ENCODE measurements at regions not wholly inside any gene's neighbourhood (a gene's known extent, or its start where the extent isn't known, plus 50 kb on each side); places are given as distances from the start of the nearest gene placed in this dataset.

GRCh38 chr11:23974051-23974450 is 522.8 kb upstream of the LUZP2 start:
- DNase-seq = no peak

DNA sequence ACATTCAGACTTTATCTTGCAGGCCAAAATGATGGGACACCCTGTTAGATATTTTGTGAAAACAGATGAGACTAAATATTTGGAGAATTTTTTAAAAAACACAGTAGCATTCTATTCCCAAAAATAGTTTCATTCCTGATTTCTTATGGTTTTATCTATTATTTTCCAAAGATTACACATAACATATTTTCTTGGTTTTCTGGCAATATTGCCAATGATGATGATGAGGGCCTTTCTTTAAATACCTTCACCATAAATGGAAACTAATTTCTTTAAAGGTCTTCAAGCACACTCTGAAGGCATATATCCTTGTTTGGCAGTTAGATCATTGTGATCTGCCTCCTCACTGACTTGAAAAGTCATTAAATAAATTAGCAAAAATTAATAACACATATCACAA is 522.3 kb upstream of the LUZP2 start:
- no peak for DNase-seq

DNA sequence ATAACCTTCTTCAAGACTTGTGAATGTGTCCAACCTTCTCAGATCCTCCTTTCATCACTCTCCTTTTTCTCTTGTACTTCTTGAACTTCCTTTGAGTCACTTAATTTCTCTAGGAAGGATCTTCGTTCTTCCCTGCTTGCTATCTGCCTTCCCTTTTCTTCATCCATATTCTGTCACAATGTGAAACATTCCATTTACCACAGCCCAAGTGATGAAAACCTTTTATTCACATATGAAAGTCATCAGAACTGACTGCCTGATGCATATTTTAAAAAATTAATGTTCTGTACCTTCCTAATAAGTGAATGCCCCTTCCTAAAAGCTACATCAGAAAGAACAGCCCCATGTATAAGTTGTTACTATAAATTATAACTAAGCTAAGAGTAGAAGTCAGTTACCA is 520.4 kb upstream of the LUZP2 start:
- no peak for DNase-seq

- peak; percentile 32 for DNase-seq
These were observed 520.0 kb upstream of the LUZP2 start for GRCh38 chr11:23976841-23977271.

DNA sequence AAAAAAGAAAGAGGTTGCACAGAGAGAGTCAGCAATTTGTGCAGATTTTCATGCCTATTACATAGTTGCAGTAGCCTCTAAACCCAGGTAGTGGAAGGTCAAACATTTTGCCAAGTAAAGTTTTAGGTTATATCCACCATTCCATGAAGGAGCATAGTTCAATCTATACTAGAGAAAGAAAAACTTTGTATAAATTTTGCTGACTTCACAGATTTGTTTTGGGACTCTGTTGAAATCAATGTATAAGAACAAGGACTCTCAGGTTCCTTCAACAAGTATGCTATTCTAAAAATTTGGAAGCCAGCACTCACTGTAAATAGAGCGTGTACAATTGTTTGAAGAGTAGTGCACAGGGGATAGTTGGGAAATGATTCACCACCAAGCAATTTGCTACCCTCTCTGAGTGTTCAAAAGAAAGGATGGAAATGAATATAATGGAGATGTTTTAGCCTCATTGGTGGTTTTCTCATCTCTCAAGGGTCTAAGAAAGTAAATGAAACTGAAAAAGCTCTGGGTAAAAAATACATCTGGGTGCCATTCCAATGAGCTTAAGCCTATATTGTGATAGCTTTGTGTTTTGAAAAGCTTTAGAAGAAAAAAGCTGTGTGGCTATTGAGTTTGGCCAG is 508.4 kb upstream of the LUZP2 start:
- DNase-seq = no peak

- no peak for DNase-seq
These were observed 506.3 kb upstream of the LUZP2 start for GRCh38 chr11:23990346-23991164.

GRCh38 chr11:23991165-23991539 is 505.7 kb upstream of the LUZP2 start:
- DNase-seq = peak; percentile 35

DNA sequence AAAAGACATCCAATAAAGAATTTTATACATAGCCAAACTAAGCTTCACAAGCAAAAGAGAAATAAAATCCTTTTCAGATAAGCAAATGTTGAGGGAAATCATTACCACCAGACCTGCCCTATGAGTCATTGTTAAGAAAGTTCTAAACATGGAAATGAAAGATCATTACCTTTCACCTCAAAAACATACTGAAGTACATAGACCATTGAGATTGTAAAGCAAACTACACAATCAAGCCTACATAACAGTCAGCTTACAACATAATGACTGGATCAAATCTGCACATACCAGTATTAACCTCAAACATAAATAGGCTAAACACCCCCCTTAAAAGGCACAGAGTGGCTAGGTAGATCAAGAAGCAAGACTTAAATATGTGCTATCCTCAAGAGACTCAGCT is 501.0 kb upstream of the LUZP2 start:
- DNase-seq = no peak

GRCh38 chr11:23997356-23997755 is 499.5 kb upstream of the LUZP2 start:
- no peak for DNase-seq

GRCh38 chr11:24005202-24005876 is 491.5 kb upstream of the LUZP2 start:
- no peak for DNase-seq

DNA sequence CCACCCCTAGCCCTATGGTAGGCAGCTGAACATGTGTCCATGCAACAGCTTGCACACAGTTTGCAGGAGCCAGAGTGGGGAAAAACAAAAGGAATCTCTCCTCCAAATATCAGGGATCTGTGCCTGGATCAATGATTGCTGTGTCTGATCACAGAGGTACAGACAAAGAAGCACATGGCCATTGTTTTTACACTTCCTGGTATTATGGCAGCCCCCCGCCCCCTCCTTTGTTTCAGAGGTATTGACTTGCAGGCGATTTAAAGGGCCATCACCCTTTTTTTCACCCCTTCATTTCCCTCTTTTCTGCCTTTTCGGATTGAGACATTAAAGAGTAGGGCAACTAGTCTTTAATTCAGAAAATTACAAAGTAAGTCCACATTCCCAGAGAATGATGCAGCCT is 453.0 kb upstream of the LUZP2 start:
- DNase-seq = no peak

- DNase-seq = no peak
These were observed 450.1 kb upstream of the LUZP2 start for GRCh38 chr11:24046731-24047130.

DNA sequence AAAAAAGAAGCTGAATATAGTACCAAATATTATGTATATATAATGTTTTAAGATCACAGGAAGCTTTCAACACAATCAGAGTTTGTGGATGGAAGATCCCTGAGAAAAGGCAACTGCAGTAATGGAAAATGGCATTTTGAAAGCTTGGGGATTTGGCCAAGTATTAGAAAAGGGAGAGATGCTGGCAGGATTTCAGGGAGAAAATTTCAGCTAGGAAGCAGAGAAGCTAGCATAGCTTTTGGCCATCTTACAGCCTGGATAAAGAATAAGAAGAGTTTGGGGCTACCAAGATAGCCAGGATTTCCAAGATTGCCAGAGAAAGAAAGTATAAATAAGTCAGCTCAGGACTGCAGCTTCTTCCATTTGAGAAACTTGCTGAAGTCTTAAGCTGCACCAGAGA is 440.8 kb upstream of the LUZP2 start:
- no peak for DNase-seq

DNA sequence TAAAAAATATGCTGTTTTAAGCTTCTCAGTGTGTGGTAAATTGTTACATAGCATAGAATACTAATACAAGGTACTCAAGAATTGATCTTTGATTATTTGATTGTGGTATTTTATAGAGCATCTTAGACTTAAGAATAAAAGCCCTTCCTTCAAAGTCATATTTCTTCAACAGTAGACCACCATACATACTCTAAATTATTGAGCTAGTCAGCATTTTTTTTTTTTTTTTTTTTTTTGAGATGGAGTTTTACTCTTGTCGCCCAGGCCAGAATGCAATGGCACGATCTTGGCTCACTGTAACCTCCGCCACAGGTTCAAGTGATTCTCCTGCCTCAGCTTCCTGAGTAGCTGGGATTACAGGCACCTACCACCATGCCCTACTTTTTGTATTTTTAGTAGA is 436.7 kb upstream of the LUZP2 start:
- DNase-seq = no peak

DNA sequence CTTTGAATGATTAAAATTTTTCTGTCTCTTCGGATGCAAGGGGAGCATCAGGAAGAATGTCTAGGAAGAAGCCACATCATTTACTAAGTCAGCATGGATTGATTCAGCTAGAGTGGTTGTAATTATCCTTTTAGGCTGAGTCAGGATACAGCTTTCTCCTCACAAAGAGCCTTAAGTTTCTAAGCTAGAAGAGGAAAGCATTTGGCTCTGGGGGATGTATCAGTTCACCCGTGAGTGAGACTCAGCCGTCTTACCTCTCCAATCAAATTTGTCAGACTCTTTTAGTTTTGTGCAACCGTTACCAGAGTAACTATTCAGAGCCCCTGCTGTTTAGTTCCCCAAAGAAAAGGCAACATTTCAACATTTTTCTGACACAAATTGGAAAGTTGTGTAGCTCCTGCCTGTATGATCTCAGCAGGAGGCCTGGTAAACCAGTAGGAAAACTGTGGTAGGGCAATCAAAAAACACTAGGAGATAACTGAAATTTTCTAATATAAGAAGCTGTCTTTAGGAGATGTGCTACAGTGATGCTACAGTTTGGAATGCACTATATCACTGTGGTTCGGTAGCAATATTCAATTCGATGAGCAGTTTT is 432.4 kb upstream of the LUZP2 start:
- no peak for DNase-seq

DNA sequence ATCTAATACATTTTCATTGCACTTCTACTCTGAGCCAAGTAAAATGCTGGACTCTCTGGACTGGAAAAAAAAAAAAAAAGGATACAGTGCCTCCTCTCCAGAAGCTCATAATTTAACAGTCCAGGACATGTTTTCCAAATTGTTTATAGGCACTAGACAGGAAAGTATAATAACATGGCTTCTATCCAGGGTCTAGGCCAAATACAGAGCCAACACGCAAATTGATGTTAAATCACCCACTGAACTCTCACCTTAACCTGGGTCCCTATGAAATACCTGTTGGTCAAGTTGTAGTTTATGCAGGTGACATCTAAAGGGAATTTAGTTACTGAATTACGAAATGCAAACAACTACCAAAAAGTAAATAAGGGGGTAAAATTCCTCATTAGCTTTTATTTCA is 428.7 kb upstream of the LUZP2 start:
- no peak for DNase-seq

- no peak for DNase-seq
These were observed 426.4 kb upstream of the LUZP2 start for GRCh38 chr11:24070435-24070834.

DNA sequence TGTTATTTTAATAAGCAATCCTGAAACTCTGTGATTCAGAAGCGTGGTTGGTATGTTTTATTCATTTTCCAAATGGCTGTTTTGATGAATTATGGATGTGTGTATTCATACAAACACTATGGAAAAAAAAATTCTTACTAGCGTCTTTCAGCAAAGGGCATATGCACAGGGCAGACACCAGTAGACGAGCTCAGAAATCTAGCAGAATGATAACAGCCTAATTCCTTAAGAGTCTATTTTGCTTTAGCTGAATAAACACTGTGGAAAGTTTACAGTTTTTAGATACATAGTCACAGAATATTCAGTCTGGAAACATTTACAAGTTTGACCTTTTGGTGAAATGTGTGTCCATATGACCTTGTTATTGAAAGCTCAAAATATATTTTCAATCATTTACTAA is 418.8 kb upstream of the LUZP2 start:
- DNase-seq = no peak

DNA sequence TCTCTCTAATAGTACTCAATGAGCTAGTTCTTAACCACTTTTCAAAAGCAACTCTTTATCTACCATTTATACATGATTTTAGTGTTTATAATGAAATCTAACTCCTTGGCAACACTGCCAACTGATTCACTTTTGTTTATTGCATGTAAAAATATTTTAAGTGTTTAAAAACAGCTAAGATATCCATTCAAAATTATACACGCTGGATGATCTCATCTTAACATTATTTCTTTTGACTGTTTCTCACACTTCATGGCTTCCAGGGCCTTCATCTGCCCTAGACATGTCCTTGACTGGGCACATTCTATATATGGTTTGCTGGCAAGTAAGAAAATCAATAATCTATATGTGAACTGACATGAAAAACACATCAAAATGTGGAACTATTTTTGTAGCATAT is 414.6 kb upstream of the LUZP2 start:
- DNase-seq = no peak

GRCh38 chr11:24082860-24083259 is 414.0 kb upstream of the LUZP2 start:
- DNase-seq = no peak

GRCh38 chr11:24084956-24085355 is 411.9 kb upstream of the LUZP2 start:
- DNase-seq = no peak

DNA sequence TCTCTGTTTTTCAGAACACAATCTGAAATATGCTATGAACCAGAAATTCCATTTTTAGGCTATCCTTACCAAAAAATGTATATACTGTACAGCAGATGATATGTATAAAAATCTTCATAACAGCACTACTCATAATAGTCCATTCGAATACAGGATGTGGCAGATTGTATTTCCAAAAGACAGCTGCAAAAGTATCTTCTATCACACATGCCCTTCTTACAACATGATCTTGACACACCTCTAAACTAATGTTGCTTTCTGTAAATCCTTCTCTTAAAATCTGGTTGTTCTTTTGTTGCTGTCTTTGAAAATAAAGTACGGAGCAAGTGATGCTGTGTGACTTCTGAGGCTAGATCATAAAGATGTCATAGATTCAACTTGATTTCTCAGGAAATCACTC is 409.9 kb upstream of the LUZP2 start:
- DNase-seq = no peak

DNA sequence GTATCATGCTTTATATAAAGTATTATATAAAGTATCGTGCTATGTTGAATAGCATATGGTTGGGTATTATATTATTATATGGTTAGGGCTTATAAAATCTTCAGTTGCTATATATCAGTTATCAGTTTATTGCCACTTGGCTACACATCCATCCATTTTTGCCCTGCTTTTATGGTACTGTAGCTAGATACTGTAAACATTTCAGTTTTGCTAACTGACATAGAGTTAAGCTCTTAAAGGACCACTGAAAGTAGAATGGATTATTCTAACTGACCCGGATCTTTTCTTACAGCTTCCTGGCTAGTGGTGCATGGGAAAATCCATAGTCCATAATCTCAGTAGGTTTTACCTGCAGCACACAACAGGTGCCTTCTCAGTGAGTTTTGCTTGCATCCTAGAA is 405.3 kb upstream of the LUZP2 start:
- no peak for DNase-seq

DNA sequence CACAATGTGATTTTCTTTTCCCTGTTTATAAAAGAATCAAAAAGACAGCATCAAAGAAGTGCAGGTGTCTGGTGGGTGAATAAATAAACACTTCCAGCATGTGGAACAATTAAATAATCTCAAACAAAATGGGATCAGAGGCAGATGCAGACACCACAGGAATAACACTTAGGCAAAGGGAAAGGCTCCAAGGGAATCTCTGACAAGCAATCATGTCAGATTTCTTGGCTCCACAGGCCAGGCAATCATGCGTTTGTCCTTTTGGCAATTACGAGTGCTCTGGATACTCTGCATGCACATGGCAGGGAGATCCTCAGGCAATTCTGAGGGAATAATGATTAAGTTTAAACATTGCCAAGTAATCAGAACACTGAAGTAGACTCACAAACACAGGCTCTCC is 403.5 kb upstream of the LUZP2 start:
- no peak for DNase-seq

Data from amniotic stem cell (primary cell).